ENCODE measurements at regions not wholly inside any gene's neighbourhood (a gene's known extent, or its start where the extent isn't known, plus 50 kb on each side); places are given as distances from the start of the nearest gene placed in this dataset.

DNA sequence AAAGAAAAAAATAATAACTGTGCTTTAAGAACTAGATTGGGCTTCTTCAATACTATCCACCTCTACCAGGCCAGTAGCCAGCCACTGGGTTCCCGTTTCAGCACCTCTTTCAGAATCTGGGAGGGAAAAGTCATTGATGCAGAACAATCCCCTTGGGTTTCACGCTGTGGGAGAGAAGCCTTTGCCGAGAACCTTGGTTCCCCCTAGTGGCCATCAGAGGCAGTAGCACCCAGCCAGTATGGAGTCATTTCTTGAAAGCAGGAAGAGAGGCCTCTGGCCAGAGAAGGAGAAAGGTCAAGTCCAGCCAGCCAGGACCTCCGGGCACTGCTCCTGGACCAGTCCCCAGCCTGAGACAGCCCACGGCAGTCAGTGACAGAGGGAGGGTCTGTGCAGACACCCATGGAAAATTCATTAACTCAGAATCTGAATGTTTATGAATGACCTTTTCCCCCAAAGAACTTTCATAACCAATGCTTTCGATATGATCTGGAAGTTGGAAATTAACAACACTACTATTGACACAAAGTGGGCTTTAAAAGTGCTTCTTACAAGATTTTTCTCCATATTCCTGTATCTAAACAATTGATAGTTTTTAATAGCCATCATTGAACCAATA lies 51.2 kb upstream of the CDH5 start:
- DNase-seq (peak in 2 of 3 donors; percentile 47 to 78), ATAC-seq (peak; percentile 95)
- Histone ChIP-seq H3K4me1 (ENCODE audit: low read depth) (peaks cover 4% of the 10 kb centered on the region), H3K9me3 (no peaks in the 10 kb centered on the region), H3K36me3 (ENCODE audit: low read depth) (no peaks in the 10 kb centered on the region), H3K4me3 (no peak overlapping the region)
- TF ChIP-seq, protein P1, sequence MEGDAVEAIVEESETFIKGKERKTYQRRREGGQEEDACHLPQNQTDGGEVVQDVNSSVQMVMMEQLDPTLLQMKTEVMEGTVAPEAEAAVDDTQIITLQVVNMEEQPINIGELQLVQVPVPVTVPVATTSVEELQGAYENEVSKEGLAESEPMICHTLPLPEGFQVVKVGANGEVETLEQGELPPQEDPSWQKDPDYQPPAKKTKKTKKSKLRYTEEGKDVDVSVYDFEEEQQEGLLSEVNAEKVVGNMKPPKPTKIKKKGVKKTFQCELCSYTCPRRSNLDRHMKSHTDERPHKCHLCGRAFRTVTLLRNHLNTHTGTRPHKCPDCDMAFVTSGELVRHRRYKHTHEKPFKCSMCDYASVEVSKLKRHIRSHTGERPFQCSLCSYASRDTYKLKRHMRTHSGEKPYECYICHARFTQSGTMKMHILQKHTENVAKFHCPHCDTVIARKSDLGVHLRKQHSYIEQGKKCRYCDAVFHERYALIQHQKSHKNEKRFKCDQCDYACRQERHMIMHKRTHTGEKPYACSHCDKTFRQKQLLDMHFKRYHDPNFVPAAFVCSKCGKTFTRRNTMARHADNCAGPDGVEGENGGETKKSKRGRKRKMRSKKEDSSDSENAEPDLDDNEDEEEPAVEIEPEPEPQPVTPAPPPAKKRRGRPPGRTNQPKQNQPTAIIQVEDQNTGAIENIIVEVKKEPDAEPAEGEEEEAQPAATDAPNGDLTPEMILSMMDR (IDR thresholded peaks at IDR 0.05): peak; percentile 90
- intact Hi-C loops (cut with DNase I, micrococcal nuclease): no loop called here

GRCh38 chr16:66311306-66311705 lies 55.2 kb upstream of the CDH5 start:
- ATAC-seq: no peak
- no peaks in the 10 kb centered on the region for H3K9me3 ChIP-seq
- H3K4me3 ChIP-seq: no peak overlapping the region
- TF ChIP-seq, protein P1 (IDR thresholded peaks at IDR 0.05): no peak
- intact Hi-C loops (cut with DNase I, micrococcal nuclease): no loop called here
- DNase-seq: no peak
- H3K4me1 ChIP-seq (ENCODE audit: low read depth): peaks cover 4% of the 10 kb centered on the region
- no peaks in the 10 kb centered on the region for H3K36me3 ChIP-seq (ENCODE audit: low read depth)

DNA sequence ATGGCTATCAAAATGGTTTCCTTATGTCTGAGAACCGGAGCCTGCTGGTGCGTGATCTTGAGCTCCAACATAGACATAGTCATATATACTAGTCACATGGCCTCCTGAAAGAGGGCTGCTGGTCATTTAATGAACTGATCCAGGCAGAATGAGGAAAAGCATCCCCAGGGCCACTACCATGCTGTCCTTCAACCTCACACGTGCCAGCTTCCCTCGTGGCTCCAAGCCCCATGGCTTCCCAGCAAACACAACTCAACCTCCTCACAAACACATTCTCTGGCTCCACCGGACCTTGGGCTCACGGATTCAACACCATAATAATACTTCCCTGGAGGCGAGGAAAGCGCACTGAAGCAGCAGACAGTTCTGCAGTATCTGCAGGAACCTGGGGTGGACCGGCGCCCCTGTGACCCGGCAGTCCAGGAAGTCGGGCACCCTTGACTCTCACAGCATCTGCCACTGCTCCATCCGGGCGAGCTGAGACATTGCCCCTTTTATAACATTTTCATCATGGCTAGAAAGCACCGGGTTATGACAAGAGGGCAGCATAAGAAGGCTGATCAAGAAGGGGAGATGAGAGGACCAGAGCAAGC lies 57.2 kb upstream of the CDH5 start:
- Histone ChIP-seq H3K9me3 (no peaks in the 10 kb centered on the region), H3K4me3 (no peak overlapping the region), H3K36me3 (ENCODE audit: low read depth) (no peaks in the 10 kb centered on the region), H3K4me1 (ENCODE audit: low read depth) (no peaks in the 10 kb centered on the region)
- DNase-seq (no peak), ATAC-seq (no peak)
- intact Hi-C loops (cut with DNase I, micrococcal nuclease): no loop called here
- TF ChIP-seq, protein P1 (IDR thresholded peaks at IDR 0.05): no peak

DNA sequence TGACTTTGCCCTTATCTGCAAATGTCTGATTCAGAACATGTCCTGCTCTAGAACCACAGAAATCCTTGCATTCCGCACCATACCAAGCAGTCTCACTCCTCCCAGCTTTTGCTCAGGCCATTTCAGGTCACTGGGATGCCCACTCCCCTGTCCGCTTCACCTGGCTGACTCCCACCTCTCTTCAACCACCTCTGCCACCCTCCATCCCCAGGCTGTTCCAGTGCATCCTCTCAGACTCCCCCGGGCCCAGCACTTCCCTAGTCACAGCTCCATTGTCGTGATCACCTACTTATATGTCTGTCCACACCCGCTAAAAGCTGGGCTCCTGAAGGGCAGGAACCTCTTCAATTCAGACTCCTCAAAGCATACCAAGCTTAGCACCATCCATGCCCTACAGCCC lies 58.4 kb upstream of the CDH5 start:
- H3K4me1 ChIP-seq (ENCODE audit: low read depth): no peaks in the 10 kb centered on the region
- no peaks in the 10 kb centered on the region for H3K36me3 ChIP-seq (ENCODE audit: low read depth)
- ATAC-seq (no peak), DNase-seq (no peak)
- intact Hi-C loops (cut with DNase I, micrococcal nuclease): no loop called here
- H3K4me3 ChIP-seq: no peak overlapping the region
- TF ChIP-seq, protein P1 (IDR thresholded peaks at IDR 0.05): no peak
- no peaks in the 10 kb centered on the region for H3K9me3 ChIP-seq

DNA sequence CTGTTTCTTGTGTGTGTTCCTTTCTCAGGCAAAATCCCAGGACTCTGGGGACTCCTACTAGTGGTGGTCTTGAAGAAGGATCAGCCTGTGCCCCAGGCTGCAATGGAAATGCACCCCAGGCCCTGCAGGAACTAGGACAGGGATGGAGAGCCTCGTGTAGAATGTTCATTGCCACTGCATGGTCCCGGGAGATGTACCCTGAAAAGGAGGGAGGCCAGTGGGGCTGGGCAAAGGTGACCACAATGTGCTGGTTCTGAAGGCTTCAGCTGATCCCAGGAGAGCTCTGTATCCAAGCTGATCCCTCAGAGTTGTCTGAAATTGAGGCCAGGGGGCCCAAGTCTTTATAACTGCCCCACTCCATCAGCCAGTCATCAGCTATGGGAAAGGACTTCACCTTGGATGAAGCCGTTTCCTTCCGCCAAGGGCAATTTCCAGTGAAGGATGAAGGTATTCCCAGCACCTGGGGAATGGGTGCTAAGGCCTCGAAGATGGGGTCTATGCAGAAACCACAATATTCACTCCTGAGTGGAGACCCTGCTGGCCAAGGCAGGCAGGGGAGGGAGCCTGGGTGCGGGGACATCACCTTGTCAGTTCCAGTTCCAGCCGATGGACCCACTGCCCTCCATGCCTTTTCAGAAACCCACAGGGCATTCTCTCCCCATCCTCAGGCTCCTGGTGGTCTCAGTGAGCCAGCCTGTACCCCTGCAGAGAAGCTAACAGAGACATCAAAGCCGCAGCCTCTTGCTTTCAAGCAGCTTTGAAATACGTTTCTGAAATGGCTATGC lies 59.9 kb upstream of the CDH5 start:
- H3K9me3 ChIP-seq: no peaks in the 10 kb centered on the region
- H3K4me1 ChIP-seq (ENCODE audit: low read depth): no peaks in the 10 kb centered on the region
- intact Hi-C loops (cut with DNase I, micrococcal nuclease): no loop called here
- no peak overlapping the region for H3K4me3 ChIP-seq
- TF ChIP-seq, protein P1 (IDR thresholded peaks at IDR 0.05): no peak
- H3K36me3 ChIP-seq (ENCODE audit: low read depth): no peaks in the 10 kb centered on the region
- ATAC-seq (no peak), DNase-seq (no peak)
